ENCODE measurements at regions not wholly inside any gene's neighbourhood (a gene's known extent, or its start where the extent isn't known, plus 50 kb on each side); places are given as distances from the start of the nearest gene placed in this dataset.

DNA sequence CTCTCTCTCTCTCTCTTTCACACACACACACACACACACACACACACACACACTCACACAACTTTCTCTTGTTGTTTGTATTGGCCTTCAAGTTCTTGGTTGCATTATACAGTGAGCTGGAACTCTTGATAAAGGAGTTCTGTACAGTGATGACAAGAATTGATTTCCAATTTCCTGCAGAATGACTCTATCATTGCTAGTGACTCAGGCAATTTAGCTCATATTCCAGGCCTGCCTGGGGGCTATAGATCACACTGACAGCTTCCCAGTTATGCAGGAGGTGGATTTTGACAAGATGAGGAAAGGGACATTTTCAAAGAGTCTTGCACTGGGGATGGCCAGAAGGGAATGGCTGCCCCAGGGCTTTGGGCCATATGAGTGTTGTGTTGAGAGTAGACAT lies 508.8 kb downstream of the TYW1 start:
- no peaks in the 10 kb centered on the region for H3K9me3 ChIP-seq
- no peaks in the 10 kb centered on the region for H3K4me1 ChIP-seq
- H3K27ac ChIP-seq = no peak overlapping the region
- intact Hi-C loops (cut with DNase I) = no loop called here
- no peaks in the 10 kb centered on the region for H3K36me3 ChIP-seq
- H3K4me3 ChIP-seq = no peak overlapping the region
- TF ChIP-seq, protein P1, sequence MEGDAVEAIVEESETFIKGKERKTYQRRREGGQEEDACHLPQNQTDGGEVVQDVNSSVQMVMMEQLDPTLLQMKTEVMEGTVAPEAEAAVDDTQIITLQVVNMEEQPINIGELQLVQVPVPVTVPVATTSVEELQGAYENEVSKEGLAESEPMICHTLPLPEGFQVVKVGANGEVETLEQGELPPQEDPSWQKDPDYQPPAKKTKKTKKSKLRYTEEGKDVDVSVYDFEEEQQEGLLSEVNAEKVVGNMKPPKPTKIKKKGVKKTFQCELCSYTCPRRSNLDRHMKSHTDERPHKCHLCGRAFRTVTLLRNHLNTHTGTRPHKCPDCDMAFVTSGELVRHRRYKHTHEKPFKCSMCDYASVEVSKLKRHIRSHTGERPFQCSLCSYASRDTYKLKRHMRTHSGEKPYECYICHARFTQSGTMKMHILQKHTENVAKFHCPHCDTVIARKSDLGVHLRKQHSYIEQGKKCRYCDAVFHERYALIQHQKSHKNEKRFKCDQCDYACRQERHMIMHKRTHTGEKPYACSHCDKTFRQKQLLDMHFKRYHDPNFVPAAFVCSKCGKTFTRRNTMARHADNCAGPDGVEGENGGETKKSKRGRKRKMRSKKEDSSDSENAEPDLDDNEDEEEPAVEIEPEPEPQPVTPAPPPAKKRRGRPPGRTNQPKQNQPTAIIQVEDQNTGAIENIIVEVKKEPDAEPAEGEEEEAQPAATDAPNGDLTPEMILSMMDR (IDR thresholded peaks at IDR 0.05) = no peak
- no peak for DNase-seq (ENCODE audit: low spot score in 2 of 2)
- no peaks in the 10 kb centered on the region for H3K27me3 ChIP-seq

DNA sequence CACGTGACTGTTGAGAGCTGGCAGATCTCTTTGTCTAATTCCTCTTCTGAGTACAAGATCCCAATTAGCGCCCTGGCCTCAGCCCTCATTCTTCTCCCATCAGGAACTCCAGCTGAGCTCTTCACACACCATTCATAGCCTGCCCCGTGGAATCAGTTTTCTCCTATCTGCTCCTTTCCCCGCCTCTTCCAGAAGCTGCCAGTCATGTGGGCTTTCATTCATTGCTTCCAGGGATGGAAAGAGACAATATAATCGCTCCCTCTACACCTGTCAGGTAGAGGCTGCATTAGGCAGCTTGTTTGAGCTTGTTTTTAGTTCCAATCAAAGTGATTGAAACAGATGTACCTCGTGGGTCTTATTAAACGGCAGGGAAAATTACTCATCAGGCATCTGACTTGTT lies 515.8 kb downstream of the TYW1 start:
- no peaks in the 10 kb centered on the region for H3K9me3 ChIP-seq
- no peaks in the 10 kb centered on the region for H3K4me1 ChIP-seq
- TF ChIP-seq, protein P1 (IDR thresholded peaks at IDR 0.05) = no peak
- no peak overlapping the region for H3K27ac ChIP-seq
- H3K27me3 ChIP-seq = no peaks in the 10 kb centered on the region
- intact Hi-C loops (cut with DNase I) = no loop called here
- no peak for DNase-seq (ENCODE audit: low spot score in 2 of 2)
- no peaks in the 10 kb centered on the region for H3K36me3 ChIP-seq
- no peak overlapping the region for H3K4me3 ChIP-seq

DNA sequence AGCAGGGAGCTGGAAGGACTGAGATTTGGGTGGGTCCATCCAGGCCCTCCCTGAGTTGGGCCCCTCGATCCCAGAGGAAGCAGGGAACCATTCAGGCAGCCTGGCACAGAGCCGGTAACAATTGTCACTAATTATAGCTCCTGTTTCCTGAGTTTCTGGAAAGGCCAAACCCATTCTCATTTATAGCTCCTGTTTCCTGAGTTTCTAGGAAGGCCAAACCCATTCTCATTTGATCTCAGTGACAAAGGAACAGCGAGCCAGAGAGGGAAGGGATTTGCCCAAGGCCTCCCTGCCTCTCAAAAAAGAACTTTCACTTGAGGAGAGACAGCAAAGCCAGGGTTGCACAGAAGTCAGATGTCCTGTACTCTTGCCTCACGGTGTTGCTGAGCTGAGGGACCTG lies 521.9 kb downstream of the TYW1 start:
- H3K27me3 ChIP-seq = no peaks in the 10 kb centered on the region
- no peak overlapping the region for H3K27ac ChIP-seq
- no peaks in the 10 kb centered on the region for H3K9me3 ChIP-seq
- no peak for DNase-seq (ENCODE audit: low spot score in 2 of 2)
- TF ChIP-seq, protein P1 (IDR thresholded peaks at IDR 0.05) = no peak
- intact Hi-C loops (cut with DNase I) = no loop called here
- no peaks in the 10 kb centered on the region for H3K4me1 ChIP-seq
- no peak overlapping the region for H3K4me3 ChIP-seq
- H3K36me3 ChIP-seq = no peaks in the 10 kb centered on the region

DNA sequence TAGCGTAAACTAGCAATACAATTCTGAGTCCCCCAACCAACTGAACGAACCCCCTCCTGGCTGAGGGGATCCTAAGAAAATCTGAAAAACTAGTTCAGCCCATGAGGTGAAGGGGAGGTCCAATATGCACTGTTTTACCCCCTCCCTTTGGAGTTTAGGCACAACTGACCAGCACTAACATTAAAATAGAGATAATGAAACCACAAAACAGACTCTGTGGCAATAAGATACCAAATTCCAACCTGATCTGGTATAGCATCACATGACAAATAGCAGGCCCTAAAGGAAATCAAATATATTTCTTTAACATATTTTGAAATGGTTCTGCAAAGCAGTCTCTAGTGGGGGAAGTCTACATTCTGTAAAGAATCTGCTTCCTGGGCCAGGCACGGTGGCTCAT lies 522.5 kb downstream of the TYW1 start:
- TF ChIP-seq, protein P1 (IDR thresholded peaks at IDR 0.05) = no peak
- DNase-seq (ENCODE audit: low spot score in 2 of 2) = no peak
- no peaks in the 10 kb centered on the region for H3K9me3 ChIP-seq
- intact Hi-C loops (cut with DNase I) = no loop called here
- H3K27me3 ChIP-seq = no peaks in the 10 kb centered on the region
- no peak overlapping the region for H3K27ac ChIP-seq
- H3K4me1 ChIP-seq = no peaks in the 10 kb centered on the region
- no peaks in the 10 kb centered on the region for H3K36me3 ChIP-seq
- H3K4me3 ChIP-seq = no peak overlapping the region

- Histone ChIP-seq H3K4me3 (no peak overlapping the region), H3K27ac (no peak overlapping the region), H3K27me3 (no peaks in the 10 kb centered on the region), H3K36me3 (no peaks in the 10 kb centered on the region), H3K9me3 (no peaks in the 10 kb centered on the region), H3K4me1 (no peaks in the 10 kb centered on the region)
- TF ChIP-seq, protein P1 (IDR thresholded peaks at IDR 0.05) = no peak
- DNase-seq (ENCODE audit: low spot score in 2 of 2) = no peak
- intact Hi-C loops (cut with DNase I) = no loop called here
Observed at GRCh38 chr7:67522504-67522903, 525.9 kb downstream of the TYW1 start.

DNA sequence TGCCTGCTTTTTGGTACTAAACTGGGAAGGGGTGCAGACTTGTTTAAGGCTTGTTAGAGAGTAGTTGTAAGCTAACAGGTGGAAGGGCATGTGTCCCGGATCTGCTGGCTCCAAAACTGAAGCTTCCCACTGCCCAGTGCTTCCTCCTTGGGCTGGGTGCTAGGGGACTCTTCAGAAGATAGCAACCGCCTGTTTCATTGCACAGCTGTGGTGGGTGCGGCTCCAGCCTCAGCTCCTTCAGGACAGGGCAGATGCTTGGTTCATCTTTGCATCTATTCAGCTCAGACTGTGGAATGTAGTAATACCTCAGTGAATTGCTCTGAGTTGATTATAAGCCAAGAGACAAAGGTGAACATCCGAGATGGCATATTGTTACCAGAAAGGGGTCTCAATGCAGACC lies 527.1 kb downstream of the TYW1 start:
- H3K27me3 ChIP-seq = no peaks in the 10 kb centered on the region
- intact Hi-C loops (cut with DNase I) = no loop called here
- no peak for DNase-seq (ENCODE audit: low spot score in 2 of 2)
- no peaks in the 10 kb centered on the region for H3K4me1 ChIP-seq
- H3K36me3 ChIP-seq = no peaks in the 10 kb centered on the region
- H3K27ac ChIP-seq = no peak overlapping the region
- TF ChIP-seq, protein P1 (IDR thresholded peaks at IDR 0.05) = no peak
- H3K4me3 ChIP-seq = no peak overlapping the region
- no peaks in the 10 kb centered on the region for H3K9me3 ChIP-seq
